HEK293T (cell line): ENCODE measurements at regions not wholly inside any gene's neighbourhood (a gene's known extent, or its start where the extent isn't known, plus 50 kb on each side); places are given as distances from the start of the nearest gene placed in this dataset.
"Not testable (repeated sequence)": the region's sequence is repeated elsewhere in the genome, so short reads cannot be mapped to it uniquely, and the experiment has no call there.

Experiments used
- CTCF ChIA-PET: fragments of 350-600 bp; formaldehyde crosslinking; extraction: SDS; loops from one replicate; lab custom pipeline; 2021; ENCODE audit warnings: antibody characterized with exemption, inconsistent platforms; lab: Yijun Ruan, JAX
- POLR2A ChIA-PET: fragments of 350-600 bp; formaldehyde crosslinking; extraction: SDS; loops from one replicate; lab custom pipeline; 2020; ENCODE audit warnings: antibody characterized with exemption, inconsistent platforms; lab: Yijun Ruan, JAX
- DNase-seq: peaks from one replicate; pipeline ENCODE4 v3.0.0; 2012; ENCODE audit warnings: mixed read lengths; ENCODE audit errors: extremely low spot score
- ARNT ChIP-seq: fragments of 450-650 bp; IDR thresholded peaks from 2 replicates; pipeline ENCODE4 v1.6.1; 2017; ENCODE audit warnings: mild to moderate bottlenecking
- BHLHE40 ChIP-seq: fragments of 450-650 bp; IDR thresholded peaks from 2 replicates; pipeline ENCODE4 v1.6.1; 2016; ENCODE audit warnings: mild to moderate bottlenecking, moderate library complexity, borderline replicate concordance
- CTBP1 ChIP-seq: fragments of 450-650 bp; IDR thresholded peaks from 2 replicates; pipeline ENCODE4 v1.6.1; 2016; ENCODE audit warnings: borderline replicate concordance
- ELF4 ChIP-seq: fragments of 450-650 bp; IDR thresholded peaks from 2 replicates; pipeline ENCODE4 v1.6.1; 2017; ENCODE audit warnings: antibody characterized with exemption
- FOXA1 ChIP-seq: fragments of 450-650 bp; IDR thresholded peaks from 2 replicates; pipeline ENCODE4 v1.6.1; 2016; ENCODE audit warnings: mild to moderate bottlenecking
- FOXK2 ChIP-seq: fragments of 450-650 bp; IDR thresholded peaks from 2 replicates; pipeline ENCODE4 v1.6.1; 2016; ENCODE audit warnings: mild to moderate bottlenecking
- FOXM1 ChIP-seq: fragments of 450-650 bp; IDR thresholded peaks from 2 replicates; pipeline ENCODE4 v1.6.1; 2017; ENCODE audit warnings: mild to moderate bottlenecking, borderline replicate concordance
- HDGF ChIP-seq: fragments of 450-650 bp; IDR thresholded peaks from 2 replicates; pipeline ENCODE4 v1.6.1; 2017; ENCODE audit warnings: antibody characterized with exemption, borderline replicate concordance
- L3MBTL2 ChIP-seq: fragments of 450-650 bp; conservative IDR thresholded peaks from 2 replicates; pipeline ENCODE4 v1.6.1; 2016; ENCODE audit warnings: mild to moderate bottlenecking
- LEF1 ChIP-seq: fragments of 450-650 bp; IDR thresholded peaks from 2 replicates; pipeline ENCODE4 v1.6.1; 2017; ENCODE audit warnings: mild to moderate bottlenecking, borderline replicate concordance
- NFRKB ChIP-seq: fragments of 450-650 bp; IDR thresholded peaks from 2 replicates; pipeline ENCODE4 v1.6.1; 2016; ENCODE audit warnings: mild to moderate bottlenecking, moderate library complexity
- SP1 ChIP-seq: fragments of 450-650 bp; IDR thresholded peaks from 2 replicates; pipeline ENCODE4 v1.6.1; 2017
- SUZ12 ChIP-seq: fragments of 450-650 bp; IDR thresholded peaks from 2 replicates; pipeline ENCODE4 v1.6.1; 2016; ENCODE audit warnings: mild to moderate bottlenecking
- TARDBP ChIP-seq: fragments of 450-650 bp; IDR thresholded peaks from 2 replicates; pipeline ENCODE4 v1.6.1; 2016
- ZNF384 ChIP-seq: fragments of 450-650 bp; IDR thresholded peaks from 2 replicates; pipeline ENCODE4 v1.6.1; 2016
- TF ChIP-seq, protein P1 (sequence below): fragments of 450-650 bp; IDR thresholded peaks from 2 replicates; pipeline ENCODE4 v1.6.1; 2016

DNA sequence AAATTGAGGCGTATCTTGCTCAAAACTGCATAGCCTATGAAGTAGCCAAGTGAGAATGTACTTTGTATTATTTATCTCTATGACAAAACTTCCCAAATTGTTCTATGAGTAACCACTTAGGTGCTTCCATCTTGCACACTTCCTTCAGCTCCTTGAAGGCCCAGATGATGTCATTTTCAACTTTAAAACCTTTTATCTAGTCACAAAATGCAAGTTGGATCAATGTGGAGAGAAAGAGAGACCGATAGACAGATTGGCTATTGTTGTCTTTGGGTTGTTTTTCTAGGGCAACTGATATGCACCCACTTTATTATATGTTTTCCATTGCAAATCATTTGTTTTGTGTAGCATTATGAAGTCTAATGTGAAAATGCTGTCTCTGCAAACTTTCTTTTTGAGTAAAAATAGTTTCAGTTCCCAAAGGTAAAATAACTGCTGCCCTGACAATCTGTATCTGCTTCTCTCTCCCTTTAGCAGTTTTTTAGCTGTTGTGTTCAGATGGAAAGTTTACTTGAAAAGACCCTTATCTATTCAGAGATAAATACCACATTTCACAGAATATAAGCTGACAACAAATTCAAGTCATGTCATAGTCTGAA is 73.7 kb upstream of the CITED2 start:
- CTCF ChIA-PET = interaction anchor here (0.6 kb wide), 1 partner anchor 76 kb away, joined by 4 read pairs; no protein-coding TSS in a partner anchor
- DNase-seq = no peak
- TF ChIP-seq L3MBTL2 = no peak
- no peak for TF ChIP-seq SP1
- no peak for TF ChIP-seq FOXA1
- TF ChIP-seq TARDBP = no peak
- TF ChIP-seq CTBP1 = no peak
- no peak for TF ChIP-seq FOXM1
- no peak for TF ChIP-seq SUZ12
- TF ChIP-seq, protein P1, sequence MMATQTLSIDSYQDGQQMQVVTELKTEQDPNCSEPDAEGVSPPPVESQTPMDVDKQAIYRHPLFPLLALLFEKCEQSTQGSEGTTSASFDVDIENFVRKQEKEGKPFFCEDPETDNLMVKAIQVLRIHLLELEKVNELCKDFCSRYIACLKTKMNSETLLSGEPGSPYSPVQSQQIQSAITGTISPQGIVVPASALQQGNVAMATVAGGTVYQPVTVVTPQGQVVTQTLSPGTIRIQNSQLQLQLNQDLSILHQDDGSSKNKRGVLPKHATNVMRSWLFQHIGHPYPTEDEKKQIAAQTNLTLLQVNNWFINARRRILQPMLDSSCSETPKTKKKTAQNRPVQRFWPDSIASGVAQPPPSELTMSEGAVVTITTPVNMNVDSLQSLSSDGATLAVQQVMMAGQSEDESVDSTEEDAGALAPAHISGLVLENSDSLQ = no peak
- no peak for TF ChIP-seq LEF1
- no peak for TF ChIP-seq NFRKB
- no peak for TF ChIP-seq BHLHE40
- TF ChIP-seq ZNF384 = no peak
- TF ChIP-seq ELF4 = no peak
- POLR2A ChIA-PET = no interaction called here

DNA sequence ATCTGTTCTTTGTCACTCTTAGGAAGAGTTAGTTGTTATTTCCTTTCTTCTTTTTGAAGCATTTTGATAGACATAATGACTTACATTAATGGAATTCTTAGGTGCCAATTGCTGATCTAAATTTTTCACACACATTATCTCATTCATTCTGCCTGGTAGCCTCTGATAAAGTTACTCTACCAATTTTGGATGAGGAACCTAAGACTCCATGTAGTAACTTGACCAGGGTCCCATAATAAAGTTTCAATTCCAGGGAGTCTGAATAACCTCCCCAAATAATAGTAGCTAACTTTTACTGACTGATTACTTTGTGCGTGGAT is 73.2 kb upstream of the CITED2 start:
- DNase-seq = no peak
- POLR2A ChIA-PET = no interaction called here
- TF ChIP-seq TARDBP (no peak), NFRKB (no peak), ELF4 (no peak), FOXM1 (no peak), SP1 (no peak), CTBP1 (no peak), FOXK2 (no peak), ARNT (no peak), BHLHE40 (no peak)
- TF ChIP-seq, protein P1 = no peak
- CTCF ChIA-PET = interaction anchor here (0.6 kb wide), 1 partner anchor 75 kb away, joined by 4 read pairs; no protein-coding TSS in a partner anchor

DNA sequence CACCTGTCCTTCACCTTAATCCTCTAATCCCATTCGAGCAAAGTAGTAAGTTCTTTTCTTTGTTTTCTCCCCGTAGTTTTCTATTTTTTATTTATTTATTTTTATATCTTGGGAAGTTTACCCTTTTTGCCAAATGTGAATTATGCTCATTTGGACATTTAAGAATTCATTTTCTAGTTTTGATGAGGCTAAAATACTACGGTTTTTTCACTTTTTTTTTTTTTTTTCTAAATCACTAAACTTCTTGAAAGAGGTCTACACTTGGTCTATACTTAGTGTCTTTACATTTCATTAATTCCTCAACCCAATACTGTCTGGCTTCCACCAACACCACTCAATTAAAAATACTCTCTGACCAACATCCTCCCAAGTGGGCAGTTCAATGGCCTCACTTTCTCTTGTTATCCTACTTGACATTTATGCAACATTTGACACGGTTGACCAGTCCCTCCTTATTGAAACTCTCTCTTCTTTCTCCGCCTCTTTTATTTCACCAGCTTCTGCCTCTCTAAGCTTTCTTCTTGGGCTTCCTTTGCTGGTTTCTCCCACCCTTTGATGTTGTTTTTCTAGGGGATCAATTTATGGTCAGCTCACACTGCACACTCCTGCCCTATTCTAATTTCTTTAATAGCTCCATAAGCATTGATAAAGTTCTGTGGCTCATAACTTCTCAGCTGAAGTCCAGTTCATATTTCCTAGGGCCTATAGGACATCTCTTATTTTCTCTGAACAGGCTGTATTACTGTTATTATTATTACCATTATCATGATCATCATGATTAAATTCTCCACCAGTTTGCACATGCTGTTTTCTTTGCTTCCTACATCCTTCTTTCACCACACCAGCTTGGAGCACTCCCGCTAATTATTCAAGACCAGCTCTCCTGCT is 72.6 kb upstream of the CITED2 start:
- no peak for DNase-seq
- ChIA-PET CTCF (no interaction called here), POLR2A (no interaction called here)
- TF ChIP-seq FOXA1 (no peak), SUZ12 (no peak), ELF4 (no peak), BHLHE40 (no peak), FOXM1 (no peak), HDGF (no peak), NFRKB (no peak), CTBP1 (no peak), LEF1 (no peak), ARNT (no peak), TARDBP (no peak), L3MBTL2 (no peak)

DNA sequence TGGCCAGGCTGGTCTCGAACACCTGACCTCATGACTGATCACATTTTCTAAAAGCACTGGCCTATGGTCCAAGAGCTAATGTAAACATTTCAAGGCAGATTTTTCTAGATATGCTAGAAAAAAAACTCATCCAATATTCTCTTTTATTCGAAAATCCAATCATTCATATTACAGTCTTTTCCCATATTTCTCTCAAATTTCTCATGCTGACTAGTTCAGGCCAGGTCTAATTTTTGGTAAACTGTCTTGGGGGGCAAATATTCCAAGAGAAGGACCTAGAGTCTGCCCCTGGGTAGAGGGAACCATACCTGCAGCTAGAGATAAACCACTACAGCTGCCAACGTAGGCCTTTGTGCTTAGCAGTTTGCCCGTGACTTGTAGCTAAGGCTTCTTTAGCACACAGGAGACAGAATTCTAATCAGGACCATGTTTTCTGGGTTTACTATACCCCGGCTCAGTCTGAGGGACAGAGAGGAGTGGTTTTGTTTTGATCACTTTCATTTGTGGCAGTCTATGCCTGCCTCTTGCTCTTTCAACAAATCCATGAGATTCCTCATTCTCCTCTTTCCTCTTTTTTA is 71.8 kb upstream of the CITED2 start:
- TF ChIP-seq SP1 = no peak
- CTCF ChIA-PET = interaction anchor here (0.6 kb wide), 1 partner anchor 1729 kb away, joined by 3 read pairs; no protein-coding TSS in a partner anchor
- POLR2A ChIA-PET = interaction anchor here (1.1 kb wide), 1 partner anchor 72 kb away, joined by 4 read pairs; the partner anchor contains the start of gene CITED2
- DNase-seq = no peak

DNA sequence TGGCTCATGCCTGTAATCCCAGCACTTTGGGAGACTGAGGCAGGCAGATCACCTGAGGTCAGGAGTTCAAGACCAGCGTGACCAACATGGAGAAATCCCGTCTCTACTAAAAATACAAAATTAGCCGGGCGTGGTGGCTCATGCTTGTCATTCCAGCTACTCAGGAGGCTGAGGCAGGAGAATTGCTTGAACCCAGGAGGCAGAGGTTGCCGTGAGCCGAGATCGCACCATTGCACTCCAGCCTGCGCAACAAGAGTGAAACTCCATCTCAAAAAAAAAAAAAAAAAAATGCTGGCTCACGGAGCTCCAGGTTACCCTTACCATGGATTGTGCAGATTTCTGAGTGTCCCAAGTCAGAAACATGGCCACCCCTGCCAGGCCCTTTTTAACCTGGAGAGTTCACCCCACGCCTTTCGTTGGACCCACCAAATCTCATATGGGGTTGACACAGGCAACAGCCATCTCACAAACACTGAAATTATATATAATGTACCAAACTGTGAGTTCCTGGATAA is 69.9 kb upstream of the CITED2 start:
- POLR2A ChIA-PET = interaction anchor here (2.0 kb wide), 1 partner anchor 70 kb away, joined by 9 read pairs; the partner anchor contains the start of gene CITED2
- not testable (repeated sequence) for DNase-seq
- CTCF ChIA-PET = interaction anchor here (0.5 to 0.6 kb wide), 2 partner anchors 80 to 277 kb away, joined by 3 to 4 read pairs; no protein-coding TSS in a partner anchor

DNA sequence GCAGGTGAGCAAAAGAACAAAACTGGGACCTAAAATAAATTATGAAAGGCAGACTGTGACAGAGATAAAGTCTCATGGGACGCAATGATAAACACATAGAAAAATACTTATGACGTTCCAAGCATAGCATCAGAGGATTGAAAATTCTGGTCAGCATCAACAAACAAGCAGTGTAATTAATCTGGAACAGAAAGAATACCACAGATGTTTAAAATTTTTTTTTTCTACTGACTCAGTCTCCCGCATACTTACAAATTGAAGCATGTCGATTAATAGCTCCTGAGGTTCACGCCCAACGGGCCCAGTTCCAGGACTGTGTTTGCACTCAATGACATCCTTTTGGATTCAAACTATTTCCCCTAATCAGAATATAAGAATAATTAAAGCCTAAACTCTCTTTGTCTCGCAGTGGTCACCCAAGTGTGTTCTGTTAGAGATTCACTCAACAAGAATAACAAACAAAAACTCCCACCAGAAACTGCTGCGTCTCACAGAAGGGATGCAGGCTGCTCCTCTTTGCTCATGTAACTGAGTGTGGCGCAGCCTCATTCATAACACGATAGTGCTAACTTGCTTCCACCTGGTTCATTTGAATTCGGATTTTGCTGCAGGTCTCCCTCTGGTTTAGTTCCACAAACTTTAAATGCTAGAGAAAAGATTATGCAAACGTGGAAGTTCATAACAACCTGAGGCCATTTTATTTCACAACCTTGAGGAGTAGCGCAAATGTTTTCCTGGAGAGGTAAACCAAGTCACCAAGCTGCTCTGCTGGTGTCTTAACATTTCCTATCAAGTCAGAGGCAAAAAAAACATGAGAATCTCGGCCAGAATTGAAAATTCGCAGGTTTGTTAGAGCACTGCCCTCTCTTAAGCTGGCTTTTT is 69.0 kb upstream of the CITED2 start:
- DNase-seq = no peak
- POLR2A ChIA-PET = interaction anchor here (2.0 kb wide), 1 partner anchor 69 kb away, joined by 9 read pairs; the partner anchor contains the start of gene CITED2
- TF ChIP-seq SUZ12 (no peak), SP1 (no peak), LEF1 (no peak), FOXM1 (no peak), ZNF384 (no peak), ARNT (no peak), L3MBTL2 (no peak), BHLHE40 (no peak)
- CTCF ChIA-PET = interaction anchor here (0.5 kb wide), 1 partner anchor 278 kb away, joined by 4 read pairs; no protein-coding TSS in a partner anchor
